Endothelial cell of umbilical vein (primary cell): ENCODE measurements at regions not wholly inside any gene's neighbourhood (a gene's known extent, or its start where the extent isn't known, plus 50 kb on each side); places are given as distances from the start of the nearest gene placed in this dataset.

ENCODE experiments used
- CTCF ChIP-seq, 2 donors: IDR thresholded peaks; 1 replicate in 1 of 2; 2 replicates in 1 of 2; pipeline ENCODE4 v1.5.1; 2011; ENCODE audit warnings: low read length in 2 of 2, mild to moderate bottlenecking in 2 of 2, moderate library complexity in 2 of 2, control low read depth in 1 of 2, inconsistent platforms in 1 of 2, low read depth in 1 of 2; ENCODE audit not compliant: insufficient read depth in 1 of 2; ENCODE audit errors: extremely low read depth in 1 of 2
- EZH2 ChIP-seq: IDR thresholded peaks from 2 replicates; pipeline ENCODE4 v1.6.1; 2012; ENCODE audit warnings: borderline replicate concordance, low read depth, mild to moderate bottlenecking, moderate library complexity, low read length, inconsistent platforms; ENCODE audit not compliant: severe bottlenecking
- FOS ChIP-seq: IDR thresholded peaks from 2 replicates; pipeline ENCODE4 v1.6.1; 2011; ENCODE audit warnings: mild to moderate bottlenecking, low read length, moderate library complexity, borderline replicate concordance; ENCODE audit not compliant: insufficient read depth
- MAX ChIP-seq: IDR thresholded peaks from 2 replicates; pipeline ENCODE4 v1.6.1; 2011; ENCODE audit not compliant: insufficient read depth, insufficient read length
- POLR2A ChIP-seq: IDR thresholded peaks from 2 replicates; pipeline ENCODE4 v1.6.1; 2012; ENCODE audit warnings: low read depth, mild to moderate bottlenecking, control low read depth, low read length
- POLR2AphosphoS5 ChIP-seq: IDR thresholded peaks from 2 replicates; pipeline ENCODE4 v1.6.1; 2012; ENCODE audit warnings: low read depth, mild to moderate bottlenecking, control low read depth, low read length, moderate library complexity; ENCODE audit not compliant: insufficient read depth

- no peak for TF ChIP-seq MAX
- no peak for TF ChIP-seq CTCF (IDR thresholded peaks at IDR 0.05; ENCODE audit: extremely low read depth in 1 of 2, insufficient read depth in 1 of 2, low read depth in 1 of 2, low read length in 2 of 2)
- TF ChIP-seq POLR2AphosphoS5, result no peak
- TF ChIP-seq POLR2A, result no peak
- no peak for TF ChIP-seq FOS
- TF ChIP-seq EZH2, result no peak
These were observed 411.9 kb upstream of the LUZP2 start for GRCh38 chr11:24084956-24085355.
